ENCODE measurements at regions not wholly inside any gene's neighbourhood (a gene's known extent, or its start where the extent isn't known, plus 50 kb on each side); places are given as distances from the start of the nearest gene placed in this dataset.

- no peak for DNase-seq (ENCODE audit: low read depth in 2 of 2)
Measured at GRCh38 chr15:97592778-97593177, 367.7 kb upstream of the ARRDC4 start.

GRCh38 chr15:97597801-97598200, 362.7 kb upstream of the ARRDC4 start:
- no peak for DNase-seq (ENCODE audit: low read depth in 2 of 2)

GRCh38 chr15:97598353-97598798, 362.1 kb upstream of the ARRDC4 start:
- DNase-seq (ENCODE audit: low read depth in 2 of 2) = no peak

GRCh38 chr15:97600190-97600589, 360.3 kb upstream of the ARRDC4 start:
- no peak for DNase-seq (ENCODE audit: low read depth in 2 of 2)

GRCh38 chr15:97604677-97605076, 355.8 kb upstream of the ARRDC4 start:
- DNase-seq (ENCODE audit: low read depth in 2 of 2) = no peak

- no peak for DNase-seq (ENCODE audit: low read depth in 2 of 2)
Measured at GRCh38 chr15:97615114-97615513, 345.4 kb upstream of the ARRDC4 start.

GRCh38 chr15:97623091-97623661, 337.3 kb upstream of the ARRDC4 start:
- no peak for DNase-seq (ENCODE audit: low read depth in 2 of 2)

- DNase-seq (ENCODE audit: low read depth in 2 of 2) = no peak
Measured at GRCh38 chr15:97627634-97628033, 332.9 kb upstream of the ARRDC4 start.

- no peak for DNase-seq (ENCODE audit: low read depth in 2 of 2)
Measured at GRCh38 chr15:97645758-97646157, 314.7 kb upstream of the ARRDC4 start.

- DNase-seq (ENCODE audit: low read depth in 2 of 2) = no peak
Measured at GRCh38 chr15:97648728-97649127, 311.8 kb upstream of the ARRDC4 start.

- DNase-seq (ENCODE audit: low read depth in 2 of 2) = no peak
Measured at GRCh38 chr15:97652041-97652440, 308.5 kb upstream of the ARRDC4 start.

GRCh38 chr15:97652700-97653167, 307.8 kb upstream of the ARRDC4 start:
- DNase-seq (ENCODE audit: low read depth in 2 of 2) = no peak

GRCh38 chr15:97653896-97654295, 306.6 kb upstream of the ARRDC4 start:
- no peak for DNase-seq (ENCODE audit: low read depth in 2 of 2)

GRCh38 chr15:97654481-97655076, 305.9 kb upstream of the ARRDC4 start:
- no peak for DNase-seq (ENCODE audit: low read depth in 2 of 2)

GRCh38 chr15:97661796-97662195, 298.7 kb upstream of the ARRDC4 start:
- DNase-seq (ENCODE audit: low read depth in 2 of 2) = no peak

GRCh38 chr15:97672586-97672985, 287.9 kb upstream of the ARRDC4 start:
- DNase-seq (ENCODE audit: low read depth in 2 of 2) = no peak

GRCh38 chr15:97678656-97679055, 281.8 kb upstream of the ARRDC4 start:
- DNase-seq (ENCODE audit: low read depth in 2 of 2) = no peak

GRCh38 chr15:97679106-97679688, 281.3 kb upstream of the ARRDC4 start:
- DNase-seq (ENCODE audit: low read depth in 2 of 2) = no peak

- DNase-seq (ENCODE audit: low read depth in 2 of 2) = no peak
Measured at GRCh38 chr15:97680606-97681220, 279.8 kb upstream of the ARRDC4 start.

GRCh38 chr15:97683831-97684230, 276.7 kb upstream of the ARRDC4 start:
- no peak for DNase-seq (ENCODE audit: low read depth in 2 of 2)

GRCh38 chr15:97684249-97684648, 276.3 kb upstream of the ARRDC4 start:
- DNase-seq (ENCODE audit: low read depth in 2 of 2) = no peak

GRCh38 chr15:97686324-97686723, 274.2 kb upstream of the ARRDC4 start:
- no peak for DNase-seq (ENCODE audit: low read depth in 2 of 2)

- DNase-seq (ENCODE audit: low read depth in 2 of 2) = no peak
Measured at GRCh38 chr15:97687654-97688053, 272.8 kb upstream of the ARRDC4 start.
